Ishikawa (cell line): ENCODE measurements at regions not wholly inside any gene's neighbourhood (a gene's known extent, or its start where the extent isn't known, plus 50 kb on each side); places are given as distances from the start of the nearest gene placed in this dataset.

Experiments used
- CREB1 ChIP-seq: IDR thresholded peaks from 2 replicates; pipeline ENCODE4 v1.6.1; 2012; ENCODE audit warnings: low read depth
- EGR1 ChIP-seq: IDR thresholded peaks from 2 replicates; pipeline ENCODE4 v1.6.1; 2012
- EP300 ChIP-seq: IDR thresholded peaks from 2 replicates; pipeline ENCODE4 v1.6.1; 2012; ENCODE audit warnings: borderline replicate concordance
- MAX ChIP-seq: IDR thresholded peaks from 2 replicates; pipeline ENCODE4 v1.6.1; 2012
- NFIC ChIP-seq: IDR thresholded peaks from 2 replicates; pipeline ENCODE4 v1.6.1; 2012
- RAD21 ChIP-seq: IDR thresholded peaks from 2 replicates; pipeline ENCODE4 v1.6.1; 2012; ENCODE audit warnings: low read depth
- TAF1 ChIP-seq: IDR thresholded peaks from 2 replicates; pipeline ENCODE4 v1.6.1; 2012; ENCODE audit warnings: low read depth, mild to moderate bottlenecking
- TCF12 ChIP-seq: IDR thresholded peaks from 2 replicates; pipeline ENCODE4 v1.6.1; 2012; ENCODE audit warnings: low read depth
- TEAD4 ChIP-seq: IDR thresholded peaks from 2 replicates; pipeline ENCODE4 v1.6.1; 2012
- TF ChIP-seq, protein P1 (sequence below): IDR thresholded peaks from 2 replicates; pipeline ENCODE4 v1.6.1; 2012; ENCODE audit warnings: low read depth, mild to moderate bottlenecking
- TF ChIP-seq, protein P2 (sequence below): IDR thresholded peaks from 2 replicates; pipeline ENCODE4 v1.6.1; 2012

GRCh38 chr18:46324087-46324955 lies 220.1 kb downstream of the HAUS1 start:
- TF ChIP-seq TAF1 (no peak), RAD21 (no peak), TEAD4 (no peak), CREB1 (no peak), MAX (no peak), EGR1 (no peak), TCF12 (no peak), NFIC (no peak), EP300 (no peak)
- TF ChIP-seq, protein P1, sequence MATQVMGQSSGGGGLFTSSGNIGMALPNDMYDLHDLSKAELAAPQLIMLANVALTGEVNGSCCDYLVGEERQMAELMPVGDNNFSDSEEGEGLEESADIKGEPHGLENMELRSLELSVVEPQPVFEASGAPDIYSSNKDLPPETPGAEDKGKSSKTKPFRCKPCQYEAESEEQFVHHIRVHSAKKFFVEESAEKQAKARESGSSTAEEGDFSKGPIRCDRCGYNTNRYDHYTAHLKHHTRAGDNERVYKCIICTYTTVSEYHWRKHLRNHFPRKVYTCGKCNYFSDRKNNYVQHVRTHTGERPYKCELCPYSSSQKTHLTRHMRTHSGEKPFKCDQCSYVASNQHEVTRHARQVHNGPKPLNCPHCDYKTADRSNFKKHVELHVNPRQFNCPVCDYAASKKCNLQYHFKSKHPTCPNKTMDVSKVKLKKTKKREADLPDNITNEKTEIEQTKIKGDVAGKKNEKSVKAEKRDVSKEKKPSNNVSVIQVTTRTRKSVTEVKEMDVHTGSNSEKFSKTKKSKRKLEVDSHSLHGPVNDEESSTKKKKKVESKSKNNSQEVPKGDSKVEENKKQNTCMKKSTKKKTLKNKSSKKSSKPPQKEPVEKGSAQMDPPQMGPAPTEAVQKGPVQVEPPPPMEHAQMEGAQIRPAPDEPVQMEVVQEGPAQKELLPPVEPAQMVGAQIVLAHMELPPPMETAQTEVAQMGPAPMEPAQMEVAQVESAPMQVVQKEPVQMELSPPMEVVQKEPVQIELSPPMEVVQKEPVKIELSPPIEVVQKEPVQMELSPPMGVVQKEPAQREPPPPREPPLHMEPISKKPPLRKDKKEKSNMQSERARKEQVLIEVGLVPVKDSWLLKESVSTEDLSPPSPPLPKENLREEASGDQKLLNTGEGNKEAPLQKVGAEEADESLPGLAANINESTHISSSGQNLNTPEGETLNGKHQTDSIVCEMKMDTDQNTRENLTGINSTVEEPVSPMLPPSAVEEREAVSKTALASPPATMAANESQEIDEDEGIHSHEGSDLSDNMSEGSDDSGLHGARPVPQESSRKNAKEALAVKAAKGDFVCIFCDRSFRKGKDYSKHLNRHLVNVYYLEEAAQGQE: no peak
- TF ChIP-seq, protein P2, sequence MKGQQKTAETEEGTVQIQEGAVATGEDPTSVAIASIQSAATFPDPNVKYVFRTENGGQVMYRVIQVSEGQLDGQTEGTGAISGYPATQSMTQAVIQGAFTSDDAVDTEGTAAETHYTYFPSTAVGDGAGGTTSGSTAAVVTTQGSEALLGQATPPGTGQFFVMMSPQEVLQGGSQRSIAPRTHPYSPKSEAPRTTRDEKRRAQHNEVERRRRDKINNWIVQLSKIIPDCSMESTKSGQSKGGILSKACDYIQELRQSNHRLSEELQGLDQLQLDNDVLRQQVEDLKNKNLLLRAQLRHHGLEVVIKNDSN: peak; percentile 84
